Thoracic aorta (tissue), 2 donors: ENCODE measurements at regions not wholly inside any gene's neighbourhood (a gene's known extent, or its start where the extent isn't known, plus 50 kb on each side); places are given as distances from the start of the nearest gene placed in this dataset.

Source experiments
- ATAC-seq: fragments of 150-250 bp; one replicate; pipeline ENCODE4 v1.8.0; 2017; ENCODE audit warnings: low read depth; ENCODE audit not compliant: insufficient number of reproducible peaks, low FRiP score
- DNase-seq: peaks from one replicate; pipeline ENCODE4 v3.0.0-alpha.2; 2020; ENCODE audit warnings: low spot score
- H3K27ac ChIP-seq, 2 donors: fragments of 200-600 bp; sonication (generic); 1 replicate in 1 of 2; 2 replicates in 1 of 2; pipeline ENCODE4 v1.5.1; 2016; ENCODE audit warnings: mild to moderate bottlenecking in 2 of 2, moderate library complexity in 2 of 2
- H3K27me3 ChIP-seq: fragments of 200-600 bp; sonication (generic); replicated peaks from 2 replicates; pipeline ENCODE4 v1.6.0; 2016; ENCODE audit warnings: mild to moderate bottlenecking; ENCODE audit not compliant: insufficient read depth
- H3K36me3 ChIP-seq: fragments of 200-600 bp; sonication (generic); one replicate; pipeline ENCODE4 v1.5.1; 2016
- H3K4me1 ChIP-seq, 2 donors: fragments of 200-600 bp; sonication (generic); 1 replicate in 1 of 2; 2 replicates in 1 of 2; pipeline versions ENCODE4 v1.5.1 to v1.6.0; 2016; ENCODE audit warnings: low read depth in 2 of 2, mild to moderate bottlenecking in 1 of 2; ENCODE audit not compliant: control insufficient read depth in 1 of 2
- H3K4me3 ChIP-seq: fragments of 200-600 bp; sonication (generic); 2 replicates; pipeline ENCODE4 v1.5.1; 2016; ENCODE audit warnings: mild to moderate bottlenecking
- H3K9me3 ChIP-seq: fragments of 200-600 bp; sonication (generic); 2 replicates; pipeline ENCODE4 v1.5.1; 2016
- TF ChIP-seq, protein P1 (sequence below): fragments of 200-600 bp; sonication (generic); IDR thresholded peaks from one replicate; pipeline ENCODE4 v1.5.1; 2019; ENCODE audit warnings: antibody characterized with exemption

DNA sequence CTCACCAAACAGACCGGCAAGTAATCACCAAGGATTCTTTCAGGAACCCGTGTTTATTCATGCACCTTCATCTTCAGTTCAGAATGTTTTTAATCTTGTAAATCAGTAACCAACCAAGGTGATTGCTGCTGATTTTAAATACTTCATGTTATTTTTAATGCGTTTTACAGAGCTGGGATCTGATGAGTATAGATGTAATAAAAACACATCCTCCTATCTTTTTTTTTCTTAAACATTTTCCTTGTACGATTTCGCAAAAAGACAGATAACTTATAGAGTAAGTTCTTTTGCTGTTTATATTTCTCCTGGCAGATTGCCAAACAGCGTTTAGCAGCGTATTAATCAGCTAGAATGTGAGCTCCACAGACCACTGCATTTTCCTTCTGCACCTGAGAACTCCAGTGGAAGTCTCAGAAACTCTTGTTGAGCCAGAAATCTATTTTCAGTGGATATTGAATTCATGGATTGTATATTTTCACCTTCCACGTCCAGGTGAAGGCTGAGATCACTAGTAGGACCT is 397.8 kb upstream of the NRP1 start:
- Histone ChIP-seq H3K36me3 (no peaks in the 10 kb centered on the region), H3K9me3 (no peaks in the 10 kb centered on the region), H3K4me3 (no peak overlapping the region), H3K27me3 (no peaks in the 10 kb centered on the region), H3K4me1 (no peaks in the 10 kb centered on the region), H3K27ac (no peak overlapping the region)
- ATAC-seq (no peak), DNase-seq (no peak)
- TF ChIP-seq, protein P1, sequence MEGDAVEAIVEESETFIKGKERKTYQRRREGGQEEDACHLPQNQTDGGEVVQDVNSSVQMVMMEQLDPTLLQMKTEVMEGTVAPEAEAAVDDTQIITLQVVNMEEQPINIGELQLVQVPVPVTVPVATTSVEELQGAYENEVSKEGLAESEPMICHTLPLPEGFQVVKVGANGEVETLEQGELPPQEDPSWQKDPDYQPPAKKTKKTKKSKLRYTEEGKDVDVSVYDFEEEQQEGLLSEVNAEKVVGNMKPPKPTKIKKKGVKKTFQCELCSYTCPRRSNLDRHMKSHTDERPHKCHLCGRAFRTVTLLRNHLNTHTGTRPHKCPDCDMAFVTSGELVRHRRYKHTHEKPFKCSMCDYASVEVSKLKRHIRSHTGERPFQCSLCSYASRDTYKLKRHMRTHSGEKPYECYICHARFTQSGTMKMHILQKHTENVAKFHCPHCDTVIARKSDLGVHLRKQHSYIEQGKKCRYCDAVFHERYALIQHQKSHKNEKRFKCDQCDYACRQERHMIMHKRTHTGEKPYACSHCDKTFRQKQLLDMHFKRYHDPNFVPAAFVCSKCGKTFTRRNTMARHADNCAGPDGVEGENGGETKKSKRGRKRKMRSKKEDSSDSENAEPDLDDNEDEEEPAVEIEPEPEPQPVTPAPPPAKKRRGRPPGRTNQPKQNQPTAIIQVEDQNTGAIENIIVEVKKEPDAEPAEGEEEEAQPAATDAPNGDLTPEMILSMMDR = no peak

DNA sequence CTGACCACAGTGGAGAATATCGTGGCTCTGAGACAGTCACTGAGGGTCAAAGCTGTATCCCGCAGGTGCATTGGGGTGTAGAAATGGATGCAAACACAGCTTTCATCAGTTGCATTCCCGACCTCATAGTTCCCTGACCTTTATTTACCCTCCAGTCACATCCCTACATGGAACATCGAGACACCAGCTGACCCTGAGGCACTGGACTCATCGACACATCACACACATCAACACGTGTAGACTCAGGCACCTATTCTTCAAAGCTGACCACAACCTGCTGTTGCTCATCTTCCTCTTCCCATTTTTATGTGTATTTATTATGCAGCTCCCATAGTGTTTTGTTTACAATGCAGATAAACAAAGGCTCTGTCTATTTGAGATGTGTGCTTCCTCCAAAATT is 396.9 kb upstream of the NRP1 start:
- ATAC-seq = no peak
- no peak overlapping the region for H3K27ac ChIP-seq
- H3K9me3 ChIP-seq = no peaks in the 10 kb centered on the region
- no peaks in the 10 kb centered on the region for H3K4me1 ChIP-seq
- H3K4me3 ChIP-seq = no peak overlapping the region
- DNase-seq = no peak
- H3K27me3 ChIP-seq = no peaks in the 10 kb centered on the region
- TF ChIP-seq, protein P1 = no peak
- H3K36me3 ChIP-seq = no peaks in the 10 kb centered on the region

DNA sequence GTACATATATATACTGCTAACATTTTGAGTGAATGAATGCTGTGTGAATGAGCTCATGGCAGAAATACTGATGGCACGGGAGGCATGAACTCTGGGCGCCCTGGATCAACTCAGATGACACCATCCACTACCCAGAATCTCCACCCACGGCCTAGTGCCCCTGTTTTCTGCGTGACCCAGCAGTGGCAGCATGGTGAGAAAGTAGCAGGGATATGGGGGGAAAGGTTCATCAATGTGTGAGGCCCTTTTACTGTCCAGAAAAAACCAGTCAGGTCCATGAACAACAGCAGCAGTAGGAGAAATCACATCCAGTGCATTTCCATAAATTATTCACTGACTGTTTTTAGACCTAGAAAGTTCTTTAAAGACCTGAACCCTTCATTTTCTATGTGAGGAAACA is 391.0 kb upstream of the NRP1 start:
- Histone ChIP-seq H3K27ac (no peak overlapping the region), H3K36me3 (no peaks in the 10 kb centered on the region), H3K4me3 (no peak overlapping the region), H3K9me3 (no peaks in the 10 kb centered on the region), H3K27me3 (no peaks in the 10 kb centered on the region), H3K4me1 (no peaks in the 10 kb centered on the region)
- TF ChIP-seq, protein P1 = no peak
- no peak for DNase-seq
- ATAC-seq = no peak

DNA sequence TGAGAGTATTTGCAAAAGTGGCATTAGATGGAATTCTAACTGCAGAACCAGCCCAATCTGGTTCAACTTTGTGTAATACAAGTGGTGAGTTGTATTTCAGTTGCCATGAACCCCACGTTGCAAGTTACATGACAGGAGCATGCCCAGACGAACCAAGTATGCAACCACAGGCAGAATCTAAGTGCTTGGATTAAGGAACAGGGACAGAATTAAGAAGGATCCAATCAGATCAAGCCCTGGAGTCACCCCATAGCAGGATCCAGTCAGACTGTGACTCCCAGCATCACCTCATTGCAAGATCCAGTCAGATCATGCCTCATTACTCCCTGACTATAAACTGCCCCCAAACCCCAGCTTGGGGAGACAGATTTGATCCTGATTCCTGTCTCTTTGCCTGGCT is 388.7 kb upstream of the NRP1 start:
- DNase-seq = no peak

DNA sequence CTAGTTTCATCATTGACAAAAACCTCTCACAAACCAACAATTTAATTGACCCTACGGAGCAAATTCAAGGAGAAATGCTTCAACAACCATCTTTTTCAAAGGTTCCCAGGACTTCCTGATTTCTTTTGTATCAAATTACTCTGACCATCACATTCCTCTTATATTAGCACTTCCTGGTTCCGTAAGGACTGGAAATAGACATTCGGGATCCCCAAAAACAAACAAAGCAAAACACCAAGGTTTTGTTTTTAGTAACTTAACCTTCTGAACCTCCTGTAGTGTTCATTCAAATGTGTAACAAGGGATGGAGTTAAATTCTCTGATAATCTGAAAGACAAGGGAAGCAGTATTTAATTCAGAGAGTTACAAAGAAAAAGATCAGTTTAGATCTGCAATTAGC is 387.6 kb upstream of the NRP1 start:
- Histone ChIP-seq H3K4me1 (peaks cover 4 to 15% of the 10 kb centered on the region in 2 donors), H3K36me3 (no peaks in the 10 kb centered on the region), H3K4me3 (no peak overlapping the region), H3K9me3 (no peaks in the 10 kb centered on the region), H3K27ac (no peak overlapping the region), H3K27me3 (no peaks in the 10 kb centered on the region)
- ATAC-seq (no peak), DNase-seq (no peak)
- TF ChIP-seq, protein P1 = no peak

More for the DNA sequence above, 388.7 kb upstream of the NRP1 start:
- Histone ChIP-seq H3K4me1 (peaks cover 4 to 15% of the 10 kb centered on the region in 2 donors), H3K36me3 (no peaks in the 10 kb centered on the region), H3K27me3 (no peaks in the 10 kb centered on the region), H3K4me3 (no peak overlapping the region), H3K27ac (no peak overlapping the region), H3K9me3 (no peaks in the 10 kb centered on the region)
- ATAC-seq = no peak
- TF ChIP-seq, protein P1 = no peak
